BJ (cell line): ENCODE measurements at regions not wholly inside any gene's neighbourhood (a gene's known extent, or its start where the extent isn't known, plus 50 kb on each side); places are given as distances from the start of the nearest gene placed in this dataset.

ENCODE experiments used
- CTCF ChIA-PET: fragments of 350-600 bp; formaldehyde crosslinking; extraction: SDS; loops from one replicate; lab custom pipeline; 2021; ENCODE audit warnings: antibody characterized with exemption, inconsistent platforms; lab: Yijun Ruan, JAX
- POLR2A ChIA-PET: fragments of 300-600 bp; sonication (Branson Sonifier 250); formaldehyde crosslinking; extraction: SDS; loops from one replicate; lab custom pipeline; 2021; ENCODE audit warnings: antibody characterized with exemption; lab: Charles Lee
- DNase-seq: peaks from one replicate; pipeline ENCODE4 v3.0.0-alpha.2; 2011; ENCODE audit warnings: low read depth
- H3K27me3 ChIP-seq: 2 replicates; pipeline ENCODE4 v1.6.0; 2011; ENCODE audit warnings: low read length; ENCODE audit not compliant: control insufficient read depth, insufficient read depth
- H3K36me3 ChIP-seq: 2 replicates; pipeline ENCODE4 v1.5.1; 2011; ENCODE audit warnings: low read length; ENCODE audit not compliant: control insufficient read depth, insufficient read depth
- H3K4me3 ChIP-seq: 2 replicates; pipeline ENCODE4 v1.5.1; 2011; ENCODE audit warnings: low read depth, mild to moderate bottlenecking, control low read depth, low read length
- TF ChIP-seq, protein P1 (sequence below): IDR thresholded peaks from 2 replicates; pipeline ENCODE4 v1.5.1; 2011; ENCODE audit warnings: low read depth, mild to moderate bottlenecking, control low read depth, inconsistent platforms, low read length, moderate library complexity; ENCODE audit not compliant: insufficient read depth

DNA sequence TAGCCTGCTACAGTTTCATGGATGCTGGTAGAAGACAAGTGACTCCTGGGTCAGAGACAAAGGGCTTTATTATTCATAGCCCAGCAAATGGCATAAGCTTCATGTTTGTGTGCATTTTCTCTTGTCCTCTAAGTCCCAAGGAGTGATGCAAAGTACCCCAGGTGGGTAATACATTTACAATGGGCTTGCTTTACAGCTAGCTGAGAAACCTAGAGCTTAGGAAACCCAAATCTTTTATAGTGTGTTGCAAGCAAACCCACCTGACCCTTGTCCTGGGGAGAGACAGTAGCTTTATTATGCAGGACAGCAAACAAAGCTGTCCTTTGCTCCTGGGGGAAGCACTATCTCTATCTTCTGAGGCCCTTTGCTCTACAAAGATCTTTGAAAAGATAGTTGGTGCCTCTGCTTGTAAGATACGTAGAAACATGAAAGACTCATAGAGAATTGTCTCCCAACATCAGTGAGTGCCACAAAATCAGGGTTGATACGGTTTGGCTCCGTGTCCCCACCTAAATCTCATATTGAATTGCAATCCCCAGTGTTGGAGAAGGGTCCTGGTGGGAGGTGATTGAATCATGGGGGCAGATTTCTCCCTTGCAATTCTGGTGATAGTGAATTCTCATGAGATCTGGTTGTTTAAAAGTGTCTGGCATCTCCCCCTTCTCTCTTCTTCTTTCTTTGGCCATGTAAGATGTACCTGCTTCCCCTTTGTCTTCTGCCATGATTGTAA, 315.8 kb upstream of the USP24 start:
- ChIA-PET POLR2A (no interaction called here), CTCF (interaction anchor here (1.5 kb wide), 1 partner anchor 152 kb away, joined by 3 read pairs; no protein-coding TSS in a partner anchor)

DNA sequence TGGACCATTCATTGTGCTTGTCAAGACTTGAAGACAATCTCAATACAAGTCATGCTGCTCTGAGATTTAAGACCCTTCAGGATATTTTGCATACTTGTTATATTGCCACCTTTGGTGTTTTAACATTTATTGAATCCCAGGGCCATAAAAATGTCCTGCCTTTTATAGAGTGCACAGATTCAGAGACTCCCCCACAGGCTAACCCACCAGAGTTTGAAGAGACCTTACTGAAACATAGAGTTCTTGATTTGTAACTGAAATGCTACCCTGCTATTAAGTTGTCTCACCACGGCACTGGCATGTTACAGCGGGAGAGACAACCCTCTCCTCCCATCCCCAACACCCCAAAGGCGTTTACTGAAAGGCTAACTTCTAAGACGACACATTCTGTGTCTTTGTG, 313.9 kb upstream of the USP24 start:
- Histone ChIP-seq H3K36me3 (no peaks in the 10 kb centered on the region), H3K27me3 (no peaks in the 10 kb centered on the region), H3K4me3 (no peak overlapping the region)
- TF ChIP-seq, protein P1, sequence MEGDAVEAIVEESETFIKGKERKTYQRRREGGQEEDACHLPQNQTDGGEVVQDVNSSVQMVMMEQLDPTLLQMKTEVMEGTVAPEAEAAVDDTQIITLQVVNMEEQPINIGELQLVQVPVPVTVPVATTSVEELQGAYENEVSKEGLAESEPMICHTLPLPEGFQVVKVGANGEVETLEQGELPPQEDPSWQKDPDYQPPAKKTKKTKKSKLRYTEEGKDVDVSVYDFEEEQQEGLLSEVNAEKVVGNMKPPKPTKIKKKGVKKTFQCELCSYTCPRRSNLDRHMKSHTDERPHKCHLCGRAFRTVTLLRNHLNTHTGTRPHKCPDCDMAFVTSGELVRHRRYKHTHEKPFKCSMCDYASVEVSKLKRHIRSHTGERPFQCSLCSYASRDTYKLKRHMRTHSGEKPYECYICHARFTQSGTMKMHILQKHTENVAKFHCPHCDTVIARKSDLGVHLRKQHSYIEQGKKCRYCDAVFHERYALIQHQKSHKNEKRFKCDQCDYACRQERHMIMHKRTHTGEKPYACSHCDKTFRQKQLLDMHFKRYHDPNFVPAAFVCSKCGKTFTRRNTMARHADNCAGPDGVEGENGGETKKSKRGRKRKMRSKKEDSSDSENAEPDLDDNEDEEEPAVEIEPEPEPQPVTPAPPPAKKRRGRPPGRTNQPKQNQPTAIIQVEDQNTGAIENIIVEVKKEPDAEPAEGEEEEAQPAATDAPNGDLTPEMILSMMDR: no peak
- CTCF ChIA-PET: interaction anchor here (0.8 kb wide), 1 partner anchor 564 kb away, joined by 3 read pairs; no protein-coding TSS in a partner anchor
- POLR2A ChIA-PET: no interaction called here
- no peak for DNase-seq

More for the DNA sequence above, 315.8 kb upstream of the USP24 start:
- Histone ChIP-seq H3K36me3 (no peaks in the 10 kb centered on the region), H3K27me3 (no peaks in the 10 kb centered on the region), H3K4me3 (no peak overlapping the region)
- TF ChIP-seq, protein P1: no peak
- DNase-seq: no peak

DNA sequence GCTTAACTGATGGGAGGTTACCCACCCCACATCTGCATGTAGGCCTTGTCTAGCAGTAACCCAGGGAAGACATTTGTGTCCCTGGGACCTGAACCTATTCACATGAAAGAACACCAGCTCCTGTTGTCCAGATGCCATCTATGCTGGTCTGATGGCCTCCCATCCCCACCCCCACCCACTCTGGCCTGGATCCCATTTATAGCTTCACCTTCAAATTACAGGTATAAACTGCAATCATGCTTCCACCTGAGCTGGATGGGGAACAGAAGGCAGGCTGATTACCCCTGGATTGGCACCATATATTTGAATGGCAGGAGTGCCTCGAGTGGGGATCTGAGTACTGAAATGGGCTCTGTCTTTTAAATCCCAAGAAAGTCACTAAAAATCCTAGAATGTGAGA, 312.7 kb upstream of the USP24 start:
- ChIA-PET POLR2A (no interaction called here), CTCF (interaction anchor here (0.7 kb wide), 1 partner anchor 13 kb away, joined by 3 read pairs; no protein-coding TSS in a partner anchor)
- no peak for DNase-seq
- H3K36me3 ChIP-seq: no peaks in the 10 kb centered on the region
- no peak overlapping the region for H3K4me3 ChIP-seq
- no peaks in the 10 kb centered on the region for H3K27me3 ChIP-seq
- TF ChIP-seq, protein P1: no peak

DNA sequence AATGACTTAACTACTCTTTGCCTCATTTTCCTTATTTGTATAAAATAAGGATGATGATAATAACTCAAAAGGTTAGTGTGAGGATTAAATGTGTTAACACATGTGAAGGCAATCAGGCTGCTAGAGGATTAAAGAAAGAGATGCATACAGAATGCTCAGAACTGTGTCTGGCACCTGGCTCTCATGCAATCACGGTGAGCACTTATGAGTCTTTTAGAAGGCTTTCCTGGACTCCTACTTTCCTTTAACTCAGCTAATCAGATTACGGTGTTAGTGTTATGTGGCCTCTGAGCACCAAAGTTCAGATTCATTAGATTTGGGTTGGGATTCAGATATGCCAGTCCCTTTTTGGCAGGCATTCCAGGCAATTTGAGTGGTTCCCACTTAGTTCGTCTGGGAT, 311.6 kb upstream of the USP24 start:
- ChIA-PET POLR2A (no interaction called here), CTCF (no interaction called here)
- TF ChIP-seq, protein P1: no peak

DNA sequence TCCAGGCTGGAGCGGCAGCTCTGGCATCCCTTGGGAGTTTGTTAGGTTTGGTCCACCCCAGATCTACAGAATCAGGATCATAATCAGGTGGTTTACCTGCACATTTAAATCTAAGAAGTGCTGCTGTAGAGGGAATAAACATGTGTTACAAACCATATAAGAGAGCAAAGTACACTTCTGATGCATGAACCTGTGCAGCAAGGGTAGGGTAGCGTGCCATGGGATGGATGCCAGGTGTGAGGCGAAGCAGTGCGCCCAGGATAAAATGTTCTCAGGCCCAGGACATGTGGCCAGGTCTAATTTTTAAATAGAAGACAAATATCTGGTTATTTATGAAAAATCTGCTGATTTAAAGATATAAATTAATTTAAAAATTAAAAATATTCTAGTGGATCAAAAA, 308.8 kb upstream of the USP24 start:
- CTCF ChIA-PET: interaction anchor here (1.1 to 1.9 kb wide), 2 partner anchors 10 to 12 kb away, joined by 3 to 9 read pairs; no protein-coding TSS in a partner anchor
- no peak for DNase-seq
- no peaks in the 10 kb centered on the region for H3K36me3 ChIP-seq
- TF ChIP-seq, protein P1: no peak
- no peaks in the 10 kb centered on the region for H3K27me3 ChIP-seq
- POLR2A ChIA-PET: no interaction called here
- H3K4me3 ChIP-seq: no peak overlapping the region

More for the DNA sequence above, 311.6 kb upstream of the USP24 start:
- Histone ChIP-seq H3K4me3 (no peak overlapping the region), H3K36me3 (no peaks in the 10 kb centered on the region), H3K27me3 (no peaks in the 10 kb centered on the region)
- DNase-seq: no peak
